Esophagus (tissue), 2 donors: ENCODE measurements at regions not wholly inside any gene's neighbourhood (a gene's known extent, or its start where the extent isn't known, plus 50 kb on each side); places are given as distances from the start of the nearest gene placed in this dataset.
A peak's percentile ranks its signal among the peaks of the same experiment; 100 is the strongest.

Experiments used
- H3K27ac ChIP-seq, 2 donors: one replicate each; pipeline ENCODE4 v1.5.1; 2013; ENCODE audit warnings: low read depth in 2 of 2, mild to moderate bottlenecking in 2 of 2, inconsistent platforms in 1 of 2, low read length in 1 of 2, moderate library complexity in 1 of 2
- H3K27me3 ChIP-seq, 2 donors: one replicate each; pipeline ENCODE4 v1.6.1; 2013; ENCODE audit warnings: low read length in 2 of 2, control low read depth in 1 of 2, mild to moderate bottlenecking in 1 of 2; ENCODE audit not compliant: insufficient read depth in 2 of 2, control insufficient read depth in 1 of 2
- H3K36me3 ChIP-seq, 2 donors: one replicate each; pipeline ENCODE4 v1.6.1; 2013; ENCODE audit warnings: low read length in 1 of 2; ENCODE audit not compliant: control insufficient read depth in 2 of 2, insufficient read depth in 2 of 2
- H3K4me1 ChIP-seq, 2 donors: one replicate each; pipeline ENCODE4 v1.6.1; 2013; ENCODE audit warnings: low read length in 1 of 2; ENCODE audit not compliant: control insufficient read depth in 2 of 2, insufficient read depth in 2 of 2
- H3K4me3 ChIP-seq, 2 donors: one replicate each; pipeline ENCODE4 v1.5.1; 2013; ENCODE audit warnings: low read length in 2 of 2, mild to moderate bottlenecking in 2 of 2, low read depth in 1 of 2, moderate library complexity in 1 of 2
- H3K9me3 ChIP-seq, 2 donors: one replicate each; pipeline ENCODE4 v1.6.1; 2013; ENCODE audit warnings: mild to moderate bottlenecking in 2 of 2, low read depth in 1 of 2, low read length in 1 of 2, moderate library complexity in 1 of 2; ENCODE audit not compliant: control insufficient read depth in 2 of 2, insufficient read depth in 1 of 2
- WGBS, 2 donors: extraction: QIAGEN DNeasy Blood & Tissue Kit; methylation state at CpG; one replicate each; pipeline ENCODE4 v1.1.7; 2013; 5-methylcytosine and 5-hydroxymethylcytosine counted together
- donor health status: healthy with polysubstance abuse.
- donor health status: Bipolar disorder and iron deficiency.

DNA sequence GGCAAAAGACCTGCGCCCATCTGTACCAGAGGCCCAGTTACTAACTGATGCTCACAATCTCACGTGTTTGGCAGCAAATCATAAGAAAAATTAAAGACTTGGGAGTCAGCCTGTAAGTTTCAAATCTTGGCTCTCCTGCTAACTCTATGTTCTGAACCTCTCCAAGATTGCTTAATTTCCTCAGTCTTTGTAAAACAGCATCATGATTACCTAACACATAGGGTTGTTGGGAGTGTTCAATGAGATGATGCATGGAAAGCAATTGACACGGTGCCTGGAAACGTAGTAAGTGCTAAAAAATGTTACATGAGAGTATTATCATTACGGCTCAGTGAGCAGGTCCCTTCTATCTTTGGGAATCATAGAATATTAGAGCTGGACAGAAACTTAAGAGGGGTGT is 497.6 kb upstream of the TCF4 start:
- 56 to 61% methylated on average over 5 of the region's 5 CpGs for WGBS, 2 donors
- Histone ChIP-seq H3K9me3 (no peaks in the 10 kb centered on the region), H3K27me3 (no peaks in the 10 kb centered on the region), H3K4me1 (no peaks in the 10 kb centered on the region), H3K36me3 (no peaks in the 10 kb centered on the region), H3K4me3 (no peak overlapping the region), H3K27ac (no peak overlapping the region)

DNA sequence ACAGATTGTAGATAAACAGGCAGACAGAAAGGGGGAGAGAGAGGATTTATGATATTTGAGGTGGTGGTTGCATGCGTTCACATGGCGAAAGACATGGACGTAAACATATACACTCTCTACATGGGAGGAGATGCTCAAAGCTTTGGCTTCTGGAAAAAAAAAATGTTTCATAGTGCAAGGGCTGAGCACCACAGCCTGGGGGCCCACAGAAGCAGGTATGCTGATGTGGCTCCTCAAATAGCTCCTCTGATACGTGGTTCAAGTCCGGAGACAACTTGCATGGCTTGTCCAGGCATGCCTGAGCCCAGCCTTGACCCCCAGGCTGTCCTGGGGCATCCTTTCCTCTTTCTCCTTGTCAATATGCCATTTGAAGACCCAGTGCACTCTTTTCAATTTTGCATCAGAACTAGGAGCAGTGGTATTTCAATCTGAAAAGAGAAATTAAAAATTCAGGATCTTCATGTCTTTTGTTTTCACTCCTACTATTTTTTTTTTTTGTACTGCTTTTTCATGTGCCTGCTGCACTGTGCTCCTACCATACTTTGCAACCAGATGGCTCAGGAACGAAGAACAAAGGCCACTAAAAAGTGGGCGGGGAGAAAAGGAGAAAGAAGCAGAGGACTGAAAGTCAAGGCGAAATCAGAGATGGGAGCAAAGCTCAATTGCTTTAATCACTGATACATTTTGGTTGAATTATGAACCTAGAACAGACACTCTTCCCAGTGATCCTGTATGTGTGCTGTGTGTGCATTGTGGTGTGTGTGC is 495.7 kb upstream of the TCF4 start:
- Histone ChIP-seq H3K36me3 (no peaks in the 10 kb centered on the region), H3K27ac (peak overlapping the region in 1 of 2 donors; percentile 33), H3K4me3 (no peak overlapping the region), H3K9me3 (no peaks in the 10 kb centered on the region), H3K27me3 (no peaks in the 10 kb centered on the region), H3K4me1 (no peaks in the 10 kb centered on the region)
- WGBS, 2 donors = 52 to 62% methylated on average over 8 of the region's 8 CpGs

DNA sequence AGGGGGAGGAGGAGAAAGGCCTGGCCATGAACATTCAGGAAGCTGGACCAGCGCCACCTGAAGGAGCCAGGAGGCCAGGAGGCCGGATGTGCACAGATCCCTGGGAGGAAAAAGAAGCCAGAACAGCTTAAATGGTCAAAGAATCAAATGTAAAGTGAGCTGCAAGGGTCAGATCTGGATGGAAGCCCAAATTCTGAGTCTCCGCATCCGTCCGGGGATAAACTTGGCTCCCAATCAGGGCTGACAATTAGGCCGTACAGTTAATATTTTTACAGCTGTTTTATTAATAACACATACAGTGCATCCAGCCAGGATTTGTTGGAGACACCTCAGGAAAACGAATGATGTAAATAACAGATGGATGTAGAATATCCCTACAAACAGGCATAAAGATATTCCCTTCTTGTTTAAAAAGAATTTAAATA is 495.1 kb upstream of the TCF4 start:
- H3K4me3 ChIP-seq = no peak overlapping the region
- H3K9me3 ChIP-seq = no peaks in the 10 kb centered on the region
- no peaks in the 10 kb centered on the region for H3K36me3 ChIP-seq
- 46 to 47% methylated on average over 7 of the region's 7 CpGs for WGBS, 2 donors
- no peak overlapping the region for H3K27ac ChIP-seq
- H3K4me1 ChIP-seq = no peaks in the 10 kb centered on the region
- no peaks in the 10 kb centered on the region for H3K27me3 ChIP-seq

DNA sequence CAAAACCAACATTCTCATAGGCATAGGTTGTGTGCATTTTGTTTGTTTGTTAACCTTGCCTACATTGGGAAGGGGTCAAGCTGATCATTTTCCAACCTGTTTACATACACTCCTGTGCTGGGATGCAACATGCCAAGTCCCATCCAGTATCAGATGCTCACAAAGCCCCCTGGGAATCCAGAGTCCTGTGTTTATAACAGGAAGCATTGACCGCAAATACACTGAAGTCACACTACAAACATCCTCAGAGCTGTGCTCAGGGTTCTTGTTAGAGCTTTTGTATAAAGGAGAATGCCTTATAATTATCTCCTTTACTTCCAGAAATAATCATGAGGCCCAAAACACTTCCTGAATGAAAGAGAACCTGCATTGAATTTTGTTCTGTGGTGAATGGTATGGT is 488.7 kb upstream of the TCF4 start:
- 82 to 97% methylated on average over 1 of the region's 1 CpG for whole genome bisulfite sequencing, 2 donors
- H3K4me3 ChIP-seq = no peak overlapping the region
- peaks cover 0 to 2% of the 10 kb centered on the region in 2 donors for H3K4me1 ChIP-seq
- no peaks in the 10 kb centered on the region for H3K36me3 ChIP-seq
- H3K27ac ChIP-seq = no peak overlapping the region
- no peaks in the 10 kb centered on the region for H3K9me3 ChIP-seq
- H3K27me3 ChIP-seq = no peaks in the 10 kb centered on the region

DNA sequence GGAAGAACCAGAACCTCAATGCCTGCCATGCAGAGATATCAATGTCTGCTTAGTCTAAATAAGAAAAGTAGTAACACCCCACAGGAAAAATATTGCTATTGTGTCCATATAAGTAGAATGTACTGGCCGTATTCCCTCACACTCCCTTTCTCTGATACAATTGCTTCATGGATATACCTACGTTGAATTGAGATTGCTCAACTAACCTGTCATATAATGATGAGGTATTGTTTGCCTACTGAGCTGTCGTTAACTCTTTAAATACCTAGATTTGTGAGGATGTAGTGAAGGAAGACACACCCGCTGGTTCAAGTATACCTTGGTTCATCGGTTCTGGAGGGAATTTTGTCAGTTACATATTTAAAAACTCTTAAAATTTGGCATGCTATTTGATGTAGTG is 480.7 kb upstream of the TCF4 start:
- Histone ChIP-seq H3K36me3 (no peaks in the 10 kb centered on the region), H3K4me1 (peaks cover 3 to 5% of the 10 kb centered on the region in 2 donors), H3K27me3 (no peaks in the 10 kb centered on the region), H3K4me3 (no peak overlapping the region), H3K27ac (no peak overlapping the region), H3K9me3 (no peaks in the 10 kb centered on the region)
- 59 to 61% methylated on average over 5 of the region's 5 CpGs for WGBS, 2 donors

DNA sequence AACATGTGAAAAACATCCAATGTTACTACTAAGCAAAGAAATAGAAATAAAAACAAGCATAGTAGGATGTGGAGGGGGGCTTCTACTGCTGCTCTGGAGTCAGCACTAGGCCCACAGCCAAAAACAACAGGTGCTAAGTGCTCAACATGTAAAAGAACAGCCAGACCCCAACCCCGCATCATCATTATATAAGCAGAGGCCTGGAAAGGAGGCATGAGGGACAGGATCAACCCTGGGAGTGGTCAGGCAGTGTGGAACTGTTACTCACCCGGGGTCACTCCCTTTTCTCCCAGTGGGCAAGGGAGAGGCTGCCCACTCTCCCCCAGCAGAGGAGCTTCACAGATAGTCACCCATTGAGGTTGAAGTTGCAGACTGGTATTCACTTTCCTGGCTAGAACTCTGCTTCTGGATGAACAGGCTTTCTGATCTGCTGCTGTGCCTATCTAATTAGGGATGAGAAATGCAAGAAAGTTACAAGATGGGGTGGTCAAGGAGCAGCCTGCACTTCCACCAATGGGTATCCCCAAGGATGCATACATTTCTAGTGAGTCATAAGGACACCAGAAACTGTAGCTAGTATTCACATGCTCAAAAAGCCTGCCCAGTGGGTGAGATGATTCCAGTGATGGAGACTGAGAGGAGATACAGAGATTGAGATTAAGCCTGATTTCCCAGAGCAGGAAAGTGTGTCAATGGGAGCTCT is 480.1 kb upstream of the TCF4 start:
- no peak overlapping the region for H3K4me3 ChIP-seq
- H3K9me3 ChIP-seq = no peaks in the 10 kb centered on the region
- peak overlapping the region in 1 of 2 donors; percentile 17 for H3K27ac ChIP-seq
- H3K27me3 ChIP-seq = no peaks in the 10 kb centered on the region
- peaks cover 3 to 5% of the 10 kb centered on the region in 2 donors for H3K4me1 ChIP-seq
- 73 to 85% methylated on average over 2 of the region's 2 CpGs for WGBS, 2 donors
- H3K36me3 ChIP-seq = no peaks in the 10 kb centered on the region

DNA sequence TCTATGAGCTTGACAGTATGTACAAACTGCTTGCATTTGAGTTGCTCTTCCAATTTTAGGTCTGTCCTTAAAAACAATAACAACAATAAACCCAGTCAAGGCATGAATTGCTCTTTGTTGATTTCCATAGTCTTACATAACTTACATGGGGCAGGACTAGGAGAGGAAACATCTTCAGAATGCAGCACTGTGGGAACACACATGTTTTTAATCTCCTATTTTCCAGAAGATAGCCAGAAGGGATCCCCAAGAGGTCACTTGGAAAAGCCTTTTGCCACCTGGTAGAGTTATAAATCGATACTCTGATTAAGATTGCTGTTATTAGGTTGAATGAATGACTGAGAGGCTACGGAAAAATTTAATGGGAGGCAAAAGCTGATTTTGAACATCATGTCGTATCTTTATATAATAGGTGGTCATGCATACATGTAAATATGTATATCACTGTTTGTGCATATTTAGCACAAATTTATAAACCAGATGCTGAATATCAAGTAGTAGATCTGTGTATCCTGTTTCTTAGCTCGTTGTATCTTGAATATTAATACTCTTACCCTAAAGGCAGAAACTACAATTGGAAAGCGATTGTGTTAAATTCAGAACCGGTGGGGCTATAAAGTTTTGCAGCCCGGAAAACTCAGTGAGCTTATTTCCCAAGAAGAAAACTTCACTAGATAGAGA is 479.4 kb upstream of the TCF4 start:
- Histone ChIP-seq H3K27ac (no peak overlapping the region), H3K4me3 (no peak overlapping the region), H3K27me3 (no peaks in the 10 kb centered on the region), H3K4me1 (peaks cover 3 to 5% of the 10 kb centered on the region in 2 donors), H3K9me3 (no peaks in the 10 kb centered on the region), H3K36me3 (no peaks in the 10 kb centered on the region)
- 77 to 79% methylated on average over 7 of the region's 7 CpGs for WGBS, 2 donors

DNA sequence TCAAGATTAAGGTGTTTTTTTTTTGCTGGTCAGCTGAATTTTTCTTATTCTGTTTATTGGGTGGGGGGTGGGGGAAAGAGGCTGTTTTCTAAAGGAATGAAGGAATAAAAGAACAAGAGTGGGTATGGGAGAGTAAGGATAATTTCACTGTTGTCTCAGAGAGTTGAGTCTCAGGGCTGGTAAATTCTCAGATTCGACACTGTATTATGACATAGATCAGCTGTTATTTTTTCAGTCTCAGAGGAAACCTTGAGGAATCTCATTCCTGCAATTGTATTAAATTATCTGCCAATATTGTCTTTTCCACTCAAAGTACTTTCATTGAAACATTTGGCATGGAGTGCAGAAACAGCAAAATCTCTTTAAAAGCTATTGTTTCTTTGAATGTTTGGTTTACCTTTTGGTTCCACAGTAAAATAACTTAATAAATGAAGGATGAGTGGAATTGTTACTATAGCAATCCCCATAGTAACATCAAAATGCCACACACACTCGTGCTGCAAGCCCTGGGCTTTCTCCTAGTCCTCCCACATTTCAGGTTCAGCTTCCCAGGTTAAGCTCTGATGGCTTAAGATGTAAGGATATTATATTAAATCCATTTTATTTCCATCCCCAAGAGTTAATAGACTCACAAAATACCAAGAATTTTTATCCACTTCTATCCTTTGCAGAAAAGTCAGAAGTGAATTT is 478.7 kb upstream of the TCF4 start:
- Histone ChIP-seq H3K9me3 (no peaks in the 10 kb centered on the region), H3K36me3 (no peaks in the 10 kb centered on the region), H3K27me3 (no peaks in the 10 kb centered on the region), H3K27ac (no peak overlapping the region), H3K4me3 (no peak overlapping the region), H3K4me1 (peaks cover 3 to 5% of the 10 kb centered on the region in 2 donors)
- 19 to 38% methylated on average over 2 of the region's 2 CpGs for WGBS, 2 donors

DNA sequence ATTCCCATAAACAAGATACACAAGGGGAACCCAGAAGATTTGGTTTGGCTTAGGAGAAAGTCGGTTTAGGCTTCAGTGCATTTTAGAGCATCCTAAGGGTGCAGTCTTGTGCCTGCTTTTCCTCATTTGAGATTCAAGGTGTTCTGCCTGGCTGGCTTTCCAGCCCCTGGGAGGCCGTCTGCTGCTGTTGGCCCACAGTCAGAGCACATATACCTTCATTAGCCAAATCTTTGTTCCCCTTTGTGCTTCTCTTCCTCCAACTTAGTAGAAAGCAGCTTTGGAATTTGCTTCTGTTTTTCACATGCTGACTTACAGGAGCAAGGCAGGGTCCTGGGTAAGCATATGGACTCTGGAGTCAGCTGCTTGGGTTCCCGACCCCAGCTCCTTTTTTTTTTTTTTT is 477.1 kb upstream of the TCF4 start:
- no peak overlapping the region for H3K4me3 ChIP-seq
- WGBS, 2 donors = 78 to 82% methylated on average over 3 of the region's 3 CpGs
- no peak overlapping the region for H3K27ac ChIP-seq

More for the DNA sequence above, 477.1 kb upstream of the TCF4 start:
- Histone ChIP-seq H3K4me1 (peaks cover 3 to 5% of the 10 kb centered on the region in 2 donors), H3K36me3 (no peaks in the 10 kb centered on the region), H3K9me3 (no peaks in the 10 kb centered on the region), H3K27me3 (no peaks in the 10 kb centered on the region)
